Cardiac muscle cell (in vitro differentiated cells and primary cell): ENCODE measurements at regions not wholly inside any gene's neighbourhood (a gene's known extent, or its start where the extent isn't known, plus 50 kb on each side); places are given as distances from the start of the nearest gene placed in this dataset.

Experiments
- DNase-seq, 2 donors: peaks; one replicate each; pipeline versions ENCODE4 v3.0.0 to v3.0.0-alpha.2; 2010 to 2017; ENCODE audit warnings: low read depth in 1 of 2, low spot score in 1 of 2
- H3K27ac ChIP-seq: fragments of 200-600 bp; sonication (generic); 2 replicates; pipeline ENCODE4 v1.5.1; 2016
- H3K27me3 ChIP-seq: fragments of 200-600 bp; sonication (generic); 2 replicates; pipeline ENCODE4 v1.6.0; 2016; ENCODE audit warnings: control low read depth
- H3K36me3 ChIP-seq: fragments of 200-600 bp; sonication (generic); 2 replicates; pipeline ENCODE4 v1.5.1; 2016; ENCODE audit warnings: control low read depth
- H3K4me1 ChIP-seq: fragments of 200-600 bp; sonication (generic); 2 replicates; pipeline ENCODE4 v1.8.1; 2017; ENCODE audit warnings: low read depth, mild to moderate bottlenecking, mixed run types
- H3K4me3 ChIP-seq: fragments of 200-600 bp; sonication (generic); 2 replicates; pipeline ENCODE4 v1.5.1; 2016; ENCODE audit warnings: mild to moderate bottlenecking
- H3K9me3 ChIP-seq: fragments of 200-600 bp; sonication (generic); 2 replicates; pipeline ENCODE4 v1.5.1; 2017; ENCODE audit warnings: low read depth, mild to moderate bottlenecking, control low read depth
- TF ChIP-seq, protein P1 (sequence below): IDR thresholded peaks from 2 replicates; pipeline ENCODE4 v1.5.1; 2012; ENCODE audit warnings: low read depth, mild to moderate bottlenecking, low read length

DNA sequence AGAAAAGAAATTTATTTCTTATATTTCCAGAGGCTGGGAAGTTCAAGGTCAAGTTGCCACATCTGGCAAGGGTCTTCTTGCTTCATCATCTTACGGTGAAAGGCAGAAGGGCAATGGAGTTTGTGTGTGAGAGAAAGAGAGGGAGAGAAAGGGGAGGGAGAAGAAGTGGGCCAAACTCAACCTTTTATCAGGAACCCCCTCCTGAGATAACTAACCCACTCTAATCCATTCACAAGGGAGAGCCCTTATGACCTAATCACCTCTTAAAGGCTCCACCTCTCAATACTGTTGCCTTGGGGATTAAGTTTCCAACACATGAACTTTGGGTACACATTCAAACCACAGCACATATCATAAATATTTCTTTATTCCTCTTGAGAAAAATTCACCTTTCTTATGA, 203.3 kb upstream of the FAM241A start:
- no peak for DNase-seq
- no peaks in the 10 kb centered on the region for H3K9me3 ChIP-seq

DNA sequence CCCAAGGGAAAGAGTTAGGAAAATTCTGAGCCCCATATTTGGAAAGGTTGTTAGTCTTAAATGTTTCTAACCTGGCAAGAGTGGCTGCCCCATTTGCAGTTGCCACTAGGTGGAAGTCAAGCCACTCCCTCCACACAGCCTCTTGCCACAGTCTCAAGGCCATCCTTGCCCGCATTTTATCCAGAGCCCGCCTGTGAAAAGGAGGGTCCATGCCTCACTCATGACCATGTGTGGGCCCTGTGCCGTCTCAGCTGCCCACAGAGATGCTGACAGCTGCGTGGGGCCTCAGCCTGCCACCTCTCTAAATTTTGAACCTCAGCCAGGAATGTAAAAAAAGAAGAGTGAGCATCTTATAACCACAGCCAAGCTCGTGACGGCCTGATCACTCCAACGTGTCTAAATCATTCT, 201.5 kb upstream of the FAM241A start:
- Histone ChIP-seq H3K27me3 (no peaks in the 10 kb centered on the region), H3K9me3 (no peaks in the 10 kb centered on the region), H3K4me1 (peaks cover 16% of the 10 kb centered on the region), H3K27ac (no peak overlapping the region), H3K36me3 (no peaks in the 10 kb centered on the region), H3K4me3 (no peak overlapping the region)
- TF ChIP-seq, protein P1, sequence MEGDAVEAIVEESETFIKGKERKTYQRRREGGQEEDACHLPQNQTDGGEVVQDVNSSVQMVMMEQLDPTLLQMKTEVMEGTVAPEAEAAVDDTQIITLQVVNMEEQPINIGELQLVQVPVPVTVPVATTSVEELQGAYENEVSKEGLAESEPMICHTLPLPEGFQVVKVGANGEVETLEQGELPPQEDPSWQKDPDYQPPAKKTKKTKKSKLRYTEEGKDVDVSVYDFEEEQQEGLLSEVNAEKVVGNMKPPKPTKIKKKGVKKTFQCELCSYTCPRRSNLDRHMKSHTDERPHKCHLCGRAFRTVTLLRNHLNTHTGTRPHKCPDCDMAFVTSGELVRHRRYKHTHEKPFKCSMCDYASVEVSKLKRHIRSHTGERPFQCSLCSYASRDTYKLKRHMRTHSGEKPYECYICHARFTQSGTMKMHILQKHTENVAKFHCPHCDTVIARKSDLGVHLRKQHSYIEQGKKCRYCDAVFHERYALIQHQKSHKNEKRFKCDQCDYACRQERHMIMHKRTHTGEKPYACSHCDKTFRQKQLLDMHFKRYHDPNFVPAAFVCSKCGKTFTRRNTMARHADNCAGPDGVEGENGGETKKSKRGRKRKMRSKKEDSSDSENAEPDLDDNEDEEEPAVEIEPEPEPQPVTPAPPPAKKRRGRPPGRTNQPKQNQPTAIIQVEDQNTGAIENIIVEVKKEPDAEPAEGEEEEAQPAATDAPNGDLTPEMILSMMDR, result peak; percentile 29
- DNase-seq, result peak; percentile 31 to 73

More for the DNA sequence above, 203.3 kb upstream of the FAM241A start:
- Histone ChIP-seq H3K4me1 (peaks cover 16% of the 10 kb centered on the region), H3K27ac (no peak overlapping the region), H3K4me3 (no peak overlapping the region), H3K36me3 (no peaks in the 10 kb centered on the region), H3K27me3 (no peaks in the 10 kb centered on the region)
- TF ChIP-seq, protein P1, result no peak

DNA sequence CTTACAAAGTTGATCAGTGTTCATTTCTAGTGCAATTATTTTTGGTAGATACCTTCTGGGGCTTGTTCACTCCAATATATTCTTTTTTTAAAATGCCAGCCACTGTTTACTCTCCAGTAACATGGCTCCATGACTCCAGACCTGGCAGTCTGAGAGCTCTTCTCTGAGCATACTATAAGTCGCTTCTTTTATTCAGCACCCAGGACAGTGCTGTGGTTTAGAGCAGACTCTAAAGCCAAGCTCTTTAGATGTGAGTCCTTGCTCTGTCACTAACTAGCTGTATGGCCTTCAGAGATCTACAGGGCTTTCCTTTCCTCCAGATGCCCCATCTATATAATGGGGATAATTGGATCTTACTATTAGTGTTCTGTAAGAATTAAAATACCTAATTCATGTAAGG, 200.2 kb upstream of the FAM241A start:
- Histone ChIP-seq H3K27ac (no peak overlapping the region), H3K27me3 (no peaks in the 10 kb centered on the region), H3K4me3 (no peak overlapping the region), H3K4me1 (peaks cover 13% of the 10 kb centered on the region), H3K36me3 (no peaks in the 10 kb centered on the region), H3K9me3 (no peaks in the 10 kb centered on the region)
- TF ChIP-seq, protein P1, result no peak
- peak; percentile 3 to 67 for DNase-seq

DNA sequence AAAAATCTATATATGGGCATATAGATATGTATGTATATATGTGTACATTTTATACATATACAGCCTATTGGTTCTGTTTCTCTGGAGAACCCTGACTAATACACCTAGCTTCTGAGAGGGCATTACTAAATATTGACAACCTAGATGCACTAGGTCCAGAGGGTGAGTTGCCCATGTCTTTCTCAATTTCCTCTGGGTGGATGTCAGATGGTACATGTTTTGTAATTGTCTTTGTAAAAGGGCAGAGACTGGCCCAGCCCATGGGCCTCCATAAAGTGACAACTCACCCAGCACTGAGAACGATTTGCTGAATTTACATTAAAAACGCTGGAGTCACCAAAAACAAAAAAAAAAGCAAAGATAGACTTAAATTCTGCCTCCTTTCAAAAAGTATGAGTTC, 198.5 kb upstream of the FAM241A start:
- Histone ChIP-seq H3K27me3 (no peaks in the 10 kb centered on the region), H3K36me3 (no peaks in the 10 kb centered on the region), H3K4me3 (no peak overlapping the region), H3K27ac (no peak overlapping the region), H3K9me3 (no peaks in the 10 kb centered on the region), H3K4me1 (peaks cover 11% of the 10 kb centered on the region)
- DNase-seq, result no peak
- TF ChIP-seq, protein P1, result no peak

DNA sequence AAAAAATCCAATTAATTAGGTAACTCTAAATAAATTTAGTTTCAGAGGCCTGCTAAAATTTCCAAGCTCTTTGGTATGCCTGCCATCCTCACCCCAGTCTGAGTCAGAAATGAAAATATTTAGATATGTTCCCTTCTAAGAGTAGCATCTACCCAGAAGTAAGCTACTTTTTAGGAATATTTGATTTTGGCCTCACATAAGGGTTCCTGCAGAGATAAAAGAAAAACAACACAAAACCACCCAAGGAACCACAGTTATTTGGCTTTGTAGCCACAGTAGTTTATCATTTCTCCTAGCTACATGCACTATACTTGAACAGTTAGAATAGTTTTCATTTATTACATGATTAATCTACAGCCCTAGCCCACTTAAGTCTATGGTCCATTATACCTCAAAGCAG, 192.6 kb upstream of the FAM241A start:
- Histone ChIP-seq H3K9me3 (no peaks in the 10 kb centered on the region), H3K36me3 (no peaks in the 10 kb centered on the region), H3K4me1 (no peaks in the 10 kb centered on the region), H3K4me3 (no peak overlapping the region), H3K27me3 (no peaks in the 10 kb centered on the region), H3K27ac (no peak overlapping the region)
- no peak for DNase-seq
- TF ChIP-seq, protein P1, result no peak

DNA sequence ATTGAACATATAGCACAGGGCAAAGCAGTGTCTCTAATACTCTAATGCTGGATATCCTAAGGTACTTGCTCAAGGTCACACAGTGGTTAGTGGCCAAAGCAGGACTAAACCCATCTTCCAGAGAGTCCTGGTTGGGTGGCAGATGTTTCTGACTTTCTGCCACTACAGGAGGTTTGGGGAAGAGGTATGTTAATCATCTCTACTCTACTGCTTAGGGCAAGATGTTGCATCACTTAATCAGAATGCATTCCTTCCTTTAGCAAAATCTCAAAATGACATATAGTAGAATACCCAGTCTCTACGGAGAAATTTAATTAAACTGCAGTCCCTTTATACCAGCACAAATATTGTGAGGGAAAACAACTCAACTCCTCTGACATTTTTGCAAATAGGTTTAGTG, 190.7 kb upstream of the FAM241A start:
- Histone ChIP-seq H3K27ac (no peak overlapping the region), H3K9me3 (no peaks in the 10 kb centered on the region), H3K36me3 (no peaks in the 10 kb centered on the region), H3K27me3 (no peaks in the 10 kb centered on the region), H3K4me3 (no peak overlapping the region), H3K4me1 (no peaks in the 10 kb centered on the region)
- TF ChIP-seq, protein P1, result no peak
- no peak for DNase-seq
